ENCODE measurements at regions not wholly inside any gene's neighbourhood (a gene's known extent, or its start where the extent isn't known, plus 50 kb on each side); places are given as distances from the start of the nearest gene placed in this dataset.

DNA sequence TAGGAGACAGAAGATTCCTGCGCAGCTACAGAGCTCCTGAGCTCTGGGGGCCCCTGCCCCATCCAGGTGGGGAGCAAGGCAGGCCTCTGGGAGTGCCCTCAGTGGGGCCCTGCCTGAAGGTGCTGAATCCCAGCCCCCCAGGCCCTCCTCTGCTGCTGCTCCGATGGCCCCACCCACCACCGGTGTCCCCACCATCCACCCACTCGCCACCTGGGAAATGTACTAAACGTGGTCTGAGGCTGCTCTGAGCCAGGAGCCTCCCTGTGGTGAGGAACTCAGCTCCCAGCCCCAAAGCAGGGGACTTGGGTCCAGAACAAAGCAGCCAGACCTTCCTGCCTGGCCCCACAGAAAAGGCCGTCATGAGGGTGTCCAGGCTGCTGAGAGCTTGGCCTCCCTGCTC, 289.4 kb downstream of the CTTN start:
- H3K4me3 ChIP-seq (ENCODE audit: low read depth, low read length) = no peak overlapping the region

GRCh38 chr11:70688142-70688541, 289.8 kb downstream of the CTTN start:
- TF ChIP-seq, protein P1, sequence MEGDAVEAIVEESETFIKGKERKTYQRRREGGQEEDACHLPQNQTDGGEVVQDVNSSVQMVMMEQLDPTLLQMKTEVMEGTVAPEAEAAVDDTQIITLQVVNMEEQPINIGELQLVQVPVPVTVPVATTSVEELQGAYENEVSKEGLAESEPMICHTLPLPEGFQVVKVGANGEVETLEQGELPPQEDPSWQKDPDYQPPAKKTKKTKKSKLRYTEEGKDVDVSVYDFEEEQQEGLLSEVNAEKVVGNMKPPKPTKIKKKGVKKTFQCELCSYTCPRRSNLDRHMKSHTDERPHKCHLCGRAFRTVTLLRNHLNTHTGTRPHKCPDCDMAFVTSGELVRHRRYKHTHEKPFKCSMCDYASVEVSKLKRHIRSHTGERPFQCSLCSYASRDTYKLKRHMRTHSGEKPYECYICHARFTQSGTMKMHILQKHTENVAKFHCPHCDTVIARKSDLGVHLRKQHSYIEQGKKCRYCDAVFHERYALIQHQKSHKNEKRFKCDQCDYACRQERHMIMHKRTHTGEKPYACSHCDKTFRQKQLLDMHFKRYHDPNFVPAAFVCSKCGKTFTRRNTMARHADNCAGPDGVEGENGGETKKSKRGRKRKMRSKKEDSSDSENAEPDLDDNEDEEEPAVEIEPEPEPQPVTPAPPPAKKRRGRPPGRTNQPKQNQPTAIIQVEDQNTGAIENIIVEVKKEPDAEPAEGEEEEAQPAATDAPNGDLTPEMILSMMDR (IDR thresholded peaks at IDR 0.05; ENCODE audit: borderline replicate concordance, insufficient read depth, low read depth, low read length) = no peak

More for the DNA sequence above, 289.4 kb downstream of the CTTN start:
- TF ChIP-seq, protein P1 (IDR thresholded peaks at IDR 0.05; ENCODE audit: borderline replicate concordance, insufficient read depth, low read depth, low read length) = no peak

GRCh38 chr11:70689764-70690163, 291.4 kb downstream of the CTTN start:
- H3K4me3 ChIP-seq (ENCODE audit: low read depth, low read length) = no peak overlapping the region
- TF ChIP-seq, protein P1 (IDR thresholded peaks at IDR 0.05; ENCODE audit: borderline replicate concordance, insufficient read depth, low read depth, low read length) = no peak

More at GRCh38 chr11:70688142-70688541, 289.8 kb downstream of the CTTN start:
- no peak overlapping the region for H3K4me3 ChIP-seq (ENCODE audit: low read depth, low read length)

- TF ChIP-seq, protein P1 (IDR thresholded peaks at IDR 0.05; ENCODE audit: borderline replicate concordance, insufficient read depth, low read depth, low read length) = no peak
- H3K4me3 ChIP-seq (ENCODE audit: low read depth, low read length) = no peak overlapping the region
Measured at GRCh38 chr11:70692131-70692530, 293.8 kb downstream of the CTTN start.

GRCh38 chr11:70694371-70694770, 296.0 kb downstream of the CTTN start:
- TF ChIP-seq, protein P1 (IDR thresholded peaks at IDR 0.05; ENCODE audit: borderline replicate concordance, insufficient read depth, low read depth, low read length) = no peak
- no peak overlapping the region for H3K4me3 ChIP-seq (ENCODE audit: low read depth, low read length)

DNA sequence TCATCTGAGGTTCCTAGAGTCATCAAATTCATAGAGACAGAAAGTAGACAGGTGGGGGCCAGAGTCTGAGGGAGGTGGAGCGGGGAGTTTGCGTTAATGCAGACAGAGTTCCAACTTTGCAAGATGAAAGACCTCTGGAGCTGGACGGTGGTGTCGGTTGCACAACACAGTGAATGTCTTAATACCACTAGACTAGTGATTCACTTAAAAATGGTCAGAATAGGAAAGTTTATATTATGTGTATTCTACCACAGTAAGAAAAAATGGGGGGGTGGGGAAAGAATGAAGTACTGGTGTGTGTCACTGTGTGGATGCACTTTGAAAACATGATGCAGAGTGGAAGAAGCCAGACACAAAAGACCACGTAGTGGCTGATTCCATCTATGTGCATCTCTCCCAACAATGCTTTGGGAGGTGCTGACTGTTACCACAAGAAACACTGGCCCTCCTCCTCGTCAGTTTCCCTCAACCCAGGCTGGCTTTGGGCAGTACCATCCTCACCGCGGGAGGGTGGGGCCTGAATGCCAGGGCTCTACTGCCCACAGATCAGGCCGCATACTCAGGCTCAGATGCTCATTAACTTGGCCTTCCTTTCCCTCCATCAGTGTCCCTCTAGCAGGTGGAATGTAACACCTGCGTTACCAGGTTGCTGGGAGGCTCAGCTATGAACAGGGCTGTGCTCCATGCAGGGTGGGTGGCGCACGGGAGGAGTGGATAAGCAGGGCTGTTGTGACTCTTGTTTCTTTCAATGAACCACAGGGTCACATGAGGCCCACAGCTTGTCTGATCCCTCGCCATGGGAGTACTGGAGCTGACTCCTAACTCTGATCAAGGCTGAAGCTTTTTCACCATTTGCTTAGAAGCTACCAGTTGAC, 297.0 kb downstream of the CTTN start:
- H3K4me3 ChIP-seq (ENCODE audit: low read depth, low read length) = no peak overlapping the region
- TF ChIP-seq, protein P1 (IDR thresholded peaks at IDR 0.05; ENCODE audit: borderline replicate concordance, insufficient read depth, low read depth, low read length) = no peak

GRCh38 chr11:70696076-70696475, 297.7 kb downstream of the CTTN start:
- no peak overlapping the region for H3K4me3 ChIP-seq (ENCODE audit: low read depth, low read length)
- TF ChIP-seq, protein P1 (IDR thresholded peaks at IDR 0.05; ENCODE audit: borderline replicate concordance, insufficient read depth, low read depth, low read length) = no peak
